ENCODE measurements at regions not wholly inside any gene's neighbourhood (a gene's known extent, or its start where the extent isn't known, plus 50 kb on each side); places are given as distances from the start of the nearest gene placed in this dataset.

DNA sequence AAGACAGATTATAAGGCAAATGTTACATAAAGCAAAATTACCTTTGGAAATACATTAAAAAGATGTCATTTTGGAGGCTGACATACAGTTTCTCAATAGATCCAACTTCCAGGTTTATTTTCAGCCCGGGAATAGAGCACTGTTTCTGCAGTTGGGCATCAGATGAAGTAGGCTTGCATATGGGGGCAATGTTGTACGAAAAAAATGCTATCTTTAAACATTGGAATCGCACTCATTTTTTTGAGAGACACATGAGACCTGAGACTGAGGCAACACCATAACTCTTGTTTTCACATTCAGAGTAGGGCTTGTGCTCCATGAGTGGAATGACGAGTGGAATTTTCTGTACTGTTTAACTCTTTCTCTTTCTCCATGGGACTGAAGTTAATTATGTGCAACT is 122.4 kb upstream of the ZRANB2 start:
- no peak for DNase-seq (ENCODE audit: low spot score)
- in situ Hi-C loops (cut with HindIII; ENCODE audit: low sequenced_read_pairs) = no loop called here

DNA sequence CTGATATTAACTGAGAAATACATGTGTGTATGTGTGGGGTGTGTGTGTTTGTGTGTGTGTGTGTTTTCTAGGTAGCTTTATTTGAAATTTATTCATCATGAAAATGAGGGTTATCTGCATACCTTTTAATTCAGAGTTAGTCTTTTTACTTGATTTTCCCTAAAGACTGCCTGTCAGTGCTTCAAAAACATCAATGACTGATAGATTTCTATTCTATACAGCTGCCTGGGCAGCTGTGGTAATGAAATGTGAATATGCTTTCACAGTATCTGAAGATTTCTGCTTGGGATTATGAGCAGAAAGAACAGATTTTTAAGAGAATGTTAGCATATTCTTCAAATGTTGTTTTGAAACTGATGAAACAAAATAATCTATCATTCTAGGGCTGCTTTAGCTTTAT is 119.7 kb upstream of the ZRANB2 start:
- DNase-seq (ENCODE audit: low spot score) = no peak
- in situ Hi-C loops (cut with HindIII; ENCODE audit: low sequenced_read_pairs) = no loop called here

DNA sequence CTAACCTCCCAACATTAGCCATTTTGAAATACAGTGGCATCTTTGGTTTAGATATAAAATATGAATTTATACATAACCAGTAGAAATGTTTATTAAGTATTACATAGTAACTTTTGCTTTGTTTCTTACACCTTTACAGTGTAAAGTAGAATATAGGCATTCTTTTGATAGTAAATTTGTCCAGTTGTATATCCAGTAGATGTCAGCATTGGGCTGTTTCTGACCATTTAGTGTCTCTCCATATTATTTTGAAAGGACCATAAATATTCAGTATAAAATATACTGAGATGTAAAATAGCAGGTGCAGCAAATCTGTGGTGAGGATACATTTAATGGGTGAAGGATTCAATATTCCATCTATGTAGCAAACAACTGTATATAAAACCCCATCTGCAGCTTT is 115.8 kb upstream of the ZRANB2 start:
- in situ Hi-C loops (cut with HindIII; ENCODE audit: low sequenced_read_pairs) = no loop called here
- peak; percentile 53 for DNase-seq (ENCODE audit: low spot score)

DNA sequence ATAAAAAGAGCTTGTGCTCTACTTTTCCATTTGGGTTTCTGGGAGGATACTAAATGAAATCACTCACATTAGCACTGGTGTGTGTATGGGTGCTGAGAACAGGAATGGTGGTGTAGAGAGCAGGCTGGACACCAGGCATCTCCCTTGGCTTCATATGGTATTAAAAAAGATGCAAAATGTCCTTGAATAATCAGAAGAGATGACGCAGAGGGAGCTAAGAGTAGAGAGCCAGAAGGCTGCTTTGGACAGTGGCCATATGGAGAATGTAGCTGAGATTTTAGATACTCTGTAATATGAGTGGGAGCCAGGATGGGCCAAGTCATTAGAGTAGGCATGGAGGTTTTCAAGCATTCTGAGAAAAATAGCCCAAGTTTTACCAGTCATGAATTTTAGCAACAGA is 112.3 kb upstream of the ZRANB2 start:
- DNase-seq (ENCODE audit: low spot score) = peak; percentile 86
- in situ Hi-C loops (cut with HindIII; ENCODE audit: low sequenced_read_pairs) = no loop called here

GRCh38 chr1:71191520-71191919 is 110.7 kb upstream of the ZRANB2 start:
- no peak for DNase-seq (ENCODE audit: low spot score)
- in situ Hi-C loops (cut with HindIII; ENCODE audit: low sequenced_read_pairs) = no loop called here

- in situ Hi-C loops (cut with HindIII; ENCODE audit: low sequenced_read_pairs) = no loop called here
- DNase-seq (ENCODE audit: low spot score) = no peak
Observed at GRCh38 chr1:71190843-71191242, 110.0 kb upstream of the ZRANB2 start.

DNA sequence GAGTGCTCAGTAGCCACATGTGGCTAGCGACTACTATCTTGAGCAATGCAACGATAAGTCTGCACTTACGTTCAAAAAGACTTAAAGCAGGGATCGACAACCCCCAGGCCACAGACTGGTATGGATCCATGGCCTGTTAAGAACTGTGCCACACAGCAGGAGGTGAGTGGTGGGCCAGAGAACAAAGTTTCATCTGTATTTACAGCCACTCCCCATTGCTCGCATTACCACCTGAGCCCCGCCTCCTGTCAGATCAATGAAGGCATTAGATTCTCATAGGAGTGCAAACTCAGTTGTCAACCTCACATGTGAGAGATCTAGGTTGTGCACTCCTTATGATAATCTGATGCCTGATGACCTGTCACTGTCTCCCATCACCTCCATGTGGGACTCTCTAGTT is 103.6 kb upstream of the ZRANB2 start:
- in situ Hi-C loops (cut with HindIII; ENCODE audit: low sequenced_read_pairs) = no loop called here
- no peak for DNase-seq (ENCODE audit: low spot score)

DNA sequence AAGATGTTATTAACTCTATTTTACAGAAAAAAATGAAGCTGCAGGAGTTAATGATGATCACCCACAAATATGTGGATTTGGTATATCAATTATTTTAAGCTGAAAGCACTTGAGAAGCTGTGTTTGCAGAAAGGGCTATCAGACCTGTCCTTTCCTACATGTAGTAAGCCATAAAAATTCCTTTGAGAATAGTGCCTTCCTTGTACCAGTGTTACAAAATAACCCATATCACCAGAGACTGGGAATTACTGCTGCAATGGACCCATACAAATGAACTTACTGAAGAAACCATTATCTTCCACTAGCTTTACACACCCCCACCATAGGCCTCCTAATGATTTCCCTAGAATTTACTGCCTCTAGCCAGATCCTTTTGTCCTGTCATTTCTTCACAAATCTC is 99.2 kb upstream of the ZRANB2 start:
- in situ Hi-C loops (cut with HindIII; ENCODE audit: low sequenced_read_pairs) = no loop called here

GRCh38 chr1:71170925-71171324 is 90.1 kb upstream of the ZRANB2 start:
- no peak for DNase-seq (ENCODE audit: low spot score)

More for the DNA sequence above, 99.2 kb upstream of the ZRANB2 start:
- DNase-seq (ENCODE audit: low spot score) = no peak

DNA sequence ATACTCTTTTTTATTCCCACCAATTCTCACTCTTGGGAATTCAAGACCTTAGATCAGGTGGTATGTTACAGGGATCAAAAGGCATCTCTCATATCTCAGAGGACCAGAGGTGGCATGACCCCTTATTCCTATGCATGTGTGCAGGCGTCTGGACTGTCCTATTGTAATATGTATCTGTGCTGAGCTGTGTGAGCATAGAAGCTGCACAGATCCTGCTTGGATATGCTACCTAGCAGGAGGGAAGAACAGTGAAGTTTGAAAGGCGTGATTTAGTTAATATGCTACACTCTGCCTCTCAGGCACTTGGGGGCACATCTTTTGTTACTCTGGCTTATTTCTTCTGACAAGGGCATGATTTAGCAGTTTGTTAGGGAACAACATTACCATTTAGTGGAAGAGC is 86.7 kb upstream of the ZRANB2 start:
- no peak for DNase-seq (ENCODE audit: low spot score)
- in situ Hi-C loops (cut with HindIII; ENCODE audit: low sequenced_read_pairs) = no loop called here

More at GRCh38 chr1:71170925-71171324, 90.1 kb upstream of the ZRANB2 start:
- in situ Hi-C loops (cut with HindIII; ENCODE audit: low sequenced_read_pairs) = no loop called here

- in situ Hi-C loops (cut with HindIII; ENCODE audit: low sequenced_read_pairs) = no loop called here
- no peak for DNase-seq (ENCODE audit: low spot score)
Observed at GRCh38 chr1:71166178-71167173, 85.6 kb upstream of the ZRANB2 start.

DNA sequence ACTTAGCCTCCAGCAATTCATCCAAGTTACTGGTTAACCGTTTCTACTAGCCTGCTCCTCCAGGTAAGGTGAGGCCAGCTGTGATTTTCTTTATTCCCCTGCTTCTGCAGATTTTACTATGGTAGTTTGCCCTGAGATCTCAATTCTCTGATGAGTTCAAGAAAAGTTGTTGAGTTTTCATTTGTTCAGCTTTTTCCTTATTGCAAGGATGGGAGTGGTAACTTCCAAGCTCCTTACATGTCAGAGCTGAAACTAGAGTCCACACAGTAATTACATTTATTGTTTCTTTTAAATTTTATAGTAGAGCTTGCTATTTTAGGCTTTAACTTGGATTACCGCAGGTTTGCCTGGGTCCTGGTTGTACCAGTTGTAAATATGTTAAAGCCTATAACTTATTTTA is 76.9 kb upstream of the ZRANB2 start:
- in situ Hi-C loops (cut with HindIII; ENCODE audit: low sequenced_read_pairs) = no loop called here
- no peak for DNase-seq (ENCODE audit: low spot score)

GRCh38 chr1:71157151-71157550 is 76.3 kb upstream of the ZRANB2 start:
- DNase-seq (ENCODE audit: low spot score) = no peak
- in situ Hi-C loops (cut with HindIII; ENCODE audit: low sequenced_read_pairs) = no loop called here

- in situ Hi-C loops (cut with HindIII; ENCODE audit: low sequenced_read_pairs) = no loop called here
- no peak for DNase-seq (ENCODE audit: low spot score)
Observed at GRCh38 chr1:71156590-71156989, 75.8 kb upstream of the ZRANB2 start.

DNA sequence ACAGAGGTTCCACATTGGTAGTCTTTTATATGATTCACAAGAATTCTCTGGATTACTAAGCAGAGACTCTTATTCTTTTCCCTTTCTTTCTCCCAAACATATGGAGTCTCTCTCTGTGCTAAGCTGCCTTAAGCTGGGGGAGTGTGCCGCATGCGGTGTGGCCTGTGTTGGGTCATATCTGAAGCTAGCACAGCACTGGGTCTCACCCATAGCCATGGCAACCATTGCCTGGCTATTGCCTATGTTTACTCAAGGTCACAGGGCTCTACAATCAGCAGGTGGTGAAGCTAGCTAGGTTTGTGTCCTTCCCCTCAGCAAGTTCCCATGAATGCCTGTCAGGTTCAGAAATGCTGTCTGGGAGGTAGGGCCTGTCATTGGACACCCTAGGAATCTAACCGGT is 73.6 kb upstream of the ZRANB2 start:
- in situ Hi-C loops (cut with HindIII; ENCODE audit: low sequenced_read_pairs) = no loop called here
- DNase-seq (ENCODE audit: low spot score) = no peak

DNA sequence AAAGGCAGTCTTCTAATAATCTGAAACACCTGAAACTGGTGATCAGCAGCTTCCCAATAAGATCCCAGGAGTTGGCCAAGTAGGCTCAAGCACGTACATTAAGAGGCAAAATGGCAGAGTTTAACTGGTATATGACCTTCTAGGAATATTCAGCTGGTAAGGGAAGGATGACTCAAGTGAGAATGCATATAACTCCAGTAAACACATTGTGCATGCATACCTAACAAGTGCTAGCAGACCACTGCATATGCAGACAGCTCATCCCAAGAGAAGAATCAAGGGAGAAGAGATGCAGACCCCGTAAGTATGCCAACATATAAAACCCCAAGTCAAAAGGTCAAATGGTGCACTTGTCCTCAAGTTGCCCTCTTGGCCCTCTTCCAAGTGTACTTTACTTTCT is 73.0 kb upstream of the ZRANB2 start:
- in situ Hi-C loops (cut with HindIII; ENCODE audit: low sequenced_read_pairs) = no loop called here
- no peak for DNase-seq (ENCODE audit: low spot score)

DNA sequence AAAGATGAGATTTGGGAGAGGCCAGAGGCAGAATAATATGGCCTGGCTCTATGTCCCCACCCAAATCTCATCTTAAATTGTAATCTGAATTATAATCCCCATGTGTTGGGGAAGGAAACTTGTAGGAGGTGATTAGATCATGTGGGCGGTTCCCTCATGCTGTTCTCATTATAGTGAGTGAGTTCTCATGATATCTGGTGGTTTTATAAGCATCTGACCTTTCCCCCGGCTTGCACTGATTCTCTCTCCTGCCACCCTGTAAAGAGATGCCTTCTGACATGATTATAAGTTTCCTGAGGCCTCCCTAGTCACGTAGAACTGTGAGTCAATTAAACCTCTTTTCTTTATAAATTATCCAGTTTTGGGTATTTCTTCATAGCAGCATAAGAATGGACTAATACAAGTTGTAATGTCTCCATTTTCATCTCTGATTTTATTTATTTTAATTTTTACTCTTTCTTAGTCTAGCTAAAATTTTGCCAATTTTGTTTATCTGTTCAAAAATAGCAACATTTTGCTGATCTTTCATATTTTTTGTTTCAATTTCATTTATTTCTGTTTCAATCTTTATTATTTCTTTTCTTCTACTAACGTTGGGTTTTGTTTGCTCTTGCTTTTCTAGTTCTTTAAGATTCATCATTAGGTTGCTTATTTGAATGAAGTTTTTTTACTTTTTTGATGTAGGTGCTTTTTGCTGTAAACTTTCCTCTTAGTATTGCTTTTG is 67.0 kb upstream of the ZRANB2 start:
- no peak for DNase-seq (ENCODE audit: low spot score)
- in situ Hi-C loops (cut with HindIII; ENCODE audit: low sequenced_read_pairs) = no loop called here

GRCh38 chr1:71135571-71135970 is 54.7 kb upstream of the ZRANB2 start:
- DNase-seq (ENCODE audit: low spot score) = no peak
- in situ Hi-C loops (cut with HindIII; ENCODE audit: low sequenced_read_pairs) = no loop called here

All from G401 (cell line).